Stimulated activated CD4-positive, alpha-beta T cell treated with anti-CD3 and anti-CD28 coated beads, Interleukin-12 subunit alpha, Interleukin-12 subunit beta, amount 100 ng/mL, for 48 hours (primary cell): ENCODE measurements at regions not wholly inside any gene's neighbourhood (a gene's known extent, or its start where the extent isn't known, plus 50 kb on each side); places are given as distances from the start of the nearest gene placed in this dataset.

ENCODE experiments used
- DNase-seq, 3 donors: peaks; one replicate each; pipeline ENCODE4 v3.0.0-alpha.2; 2020; ENCODE audit warnings: low read depth in 2 of 3, low spot score in 1 of 3

GRCh38 chr20:61027218-61027617 is 224.8 kb upstream of the CDH4 start:
- no peak for DNase-seq

- no peak for DNase-seq
These were observed 221.9 kb upstream of the CDH4 start for GRCh38 chr20:61030130-61030529.

- no peak for DNase-seq
These were observed 220.8 kb upstream of the CDH4 start for GRCh38 chr20:61031101-61031830.

GRCh38 chr20:61037498-61037897 is 214.6 kb upstream of the CDH4 start:
- DNase-seq, result no peak

- DNase-seq, result no peak
These were observed 210.6 kb upstream of the CDH4 start for GRCh38 chr20:61041481-61041880.

- DNase-seq, result no peak
These were observed 209.3 kb upstream of the CDH4 start for GRCh38 chr20:61042506-61043385.

- DNase-seq, result no peak
These were observed 208.4 kb upstream of the CDH4 start for GRCh38 chr20:61043681-61044080.

GRCh38 chr20:61044499-61044898 is 207.6 kb upstream of the CDH4 start:
- no peak for DNase-seq

- no peak for DNase-seq
These were observed 207.0 kb upstream of the CDH4 start for GRCh38 chr20:61045091-61045490.

- no peak for DNase-seq
These were observed 206.0 kb upstream of the CDH4 start for GRCh38 chr20:61045876-61046585.

- DNase-seq, result no peak
These were observed 205.2 kb upstream of the CDH4 start for GRCh38 chr20:61046721-61047351.

- DNase-seq, result no peak
These were observed 204.5 kb upstream of the CDH4 start for GRCh38 chr20:61047515-61047914.

GRCh38 chr20:61048302-61048701 is 203.8 kb upstream of the CDH4 start:
- DNase-seq, result no peak

GRCh38 chr20:61049684-61050083 is 202.4 kb upstream of the CDH4 start:
- no peak for DNase-seq

- no peak for DNase-seq
These were observed 201.6 kb upstream of the CDH4 start for GRCh38 chr20:61050336-61050890.

- DNase-seq, result no peak
These were observed 199.8 kb upstream of the CDH4 start for GRCh38 chr20:61052195-61052750.

- no peak for DNase-seq
These were observed 199.2 kb upstream of the CDH4 start for GRCh38 chr20:61052776-61053442.

GRCh38 chr20:61053487-61053886 is 198.6 kb upstream of the CDH4 start:
- DNase-seq, result no peak

GRCh38 chr20:61053889-61054288 is 198.2 kb upstream of the CDH4 start:
- DNase-seq, result no peak

GRCh38 chr20:61054411-61054810 is 197.7 kb upstream of the CDH4 start:
- DNase-seq, result no peak
